ENCODE measurements at regions not wholly inside any gene's neighbourhood (a gene's known extent, or its start where the extent isn't known, plus 50 kb on each side); places are given as distances from the start of the nearest gene placed in this dataset.
"Not testable (repeated sequence)": the region's sequence is repeated elsewhere in the genome, so short reads cannot be mapped to it uniquely, and the experiment has no call there.

- Histone ChIP-seq H3K4me1 (ENCODE audit: control insufficient read depth, insufficient read depth, low read length) (no peaks in the 10 kb centered on the region), H3K27ac (ENCODE audit: low read depth, low read length) (no peak overlapping the region), H3K9ac (ENCODE audit: low read length) (no peak overlapping the region), H3K36me3 (ENCODE audit: control insufficient read depth, insufficient read depth, low read length) (no peaks in the 10 kb centered on the region), H3K9me3 (ENCODE audit: control insufficient read depth, insufficient read depth, low read depth, low read length) (no peaks in the 10 kb centered on the region), H3K27me3 (ENCODE audit: control insufficient read depth, insufficient read depth, low read length) (no peaks in the 10 kb centered on the region), H3K4me3 (ENCODE audit: low read depth, low read length) (no peak overlapping the region)
These were observed 129.5 kb downstream of the TSEN15 start for GRCh38 chr1:184181044-184181443.

- no peaks in the 10 kb centered on the region for H3K36me3 ChIP-seq (ENCODE audit: control insufficient read depth, insufficient read depth, low read length)
- no peak overlapping the region for H3K4me3 ChIP-seq (ENCODE audit: low read depth, low read length)
- H3K27me3 ChIP-seq (ENCODE audit: control insufficient read depth, insufficient read depth, low read length), result no peaks in the 10 kb centered on the region
- H3K27ac ChIP-seq (ENCODE audit: low read depth, low read length), result no peak overlapping the region
- H3K4me1 ChIP-seq (ENCODE audit: control insufficient read depth, insufficient read depth, low read length), result no peaks in the 10 kb centered on the region
- no peak overlapping the region for H3K9ac ChIP-seq (ENCODE audit: low read length)
- H3K9me3 ChIP-seq (ENCODE audit: control insufficient read depth, insufficient read depth, low read depth, low read length), result no peaks in the 10 kb centered on the region
These were observed 132.4 kb downstream of the TSEN15 start for GRCh38 chr1:184183919-184184318.

- H3K27ac ChIP-seq (ENCODE audit: low read depth, low read length); H3K4me3 ChIP-seq (ENCODE audit: low read depth, low read length); H3K9me3 ChIP-seq (ENCODE audit: control insufficient read depth, insufficient read depth, low read depth, low read length); H3K27me3 ChIP-seq (ENCODE audit: control insufficient read depth, insufficient read depth, low read length); H3K36me3 ChIP-seq (ENCODE audit: control insufficient read depth, insufficient read depth, low read length); H3K4me1 ChIP-seq (ENCODE audit: control insufficient read depth, insufficient read depth, low read length); H3K9ac ChIP-seq (ENCODE audit: low read length): not testable (repeated sequence)
These were observed 133.1 kb downstream of the TSEN15 start for GRCh38 chr1:184184614-184185013.

- Histone ChIP-seq H3K9me3 (ENCODE audit: control insufficient read depth, insufficient read depth, low read depth, low read length) (no peaks in the 10 kb centered on the region), H3K27me3 (ENCODE audit: control insufficient read depth, insufficient read depth, low read length) (no peaks in the 10 kb centered on the region)
These were observed 133.8 kb downstream of the TSEN15 start for GRCh38 chr1:184185347-184185746.

GRCh38 chr1:184186167-184186566, 134.6 kb downstream of the TSEN15 start:
- H3K4me1 ChIP-seq (ENCODE audit: control insufficient read depth, insufficient read depth, low read length), result no peaks in the 10 kb centered on the region
- H3K4me3 ChIP-seq (ENCODE audit: low read depth, low read length), result no peak overlapping the region
- no peaks in the 10 kb centered on the region for H3K9me3 ChIP-seq (ENCODE audit: control insufficient read depth, insufficient read depth, low read depth, low read length)
- no peaks in the 10 kb centered on the region for H3K36me3 ChIP-seq (ENCODE audit: control insufficient read depth, insufficient read depth, low read length)
- no peaks in the 10 kb centered on the region for H3K27me3 ChIP-seq (ENCODE audit: control insufficient read depth, insufficient read depth, low read length)
- H3K9ac ChIP-seq (ENCODE audit: low read length), result no peak overlapping the region
- H3K27ac ChIP-seq (ENCODE audit: low read depth, low read length), result no peak overlapping the region

More at GRCh38 chr1:184185347-184185746, 133.8 kb downstream of the TSEN15 start:
- no peak overlapping the region for H3K4me3 ChIP-seq (ENCODE audit: low read depth, low read length)
- no peaks in the 10 kb centered on the region for H3K36me3 ChIP-seq (ENCODE audit: control insufficient read depth, insufficient read depth, low read length)
- H3K27ac ChIP-seq (ENCODE audit: low read depth, low read length), result no peak overlapping the region
- H3K4me1 ChIP-seq (ENCODE audit: control insufficient read depth, insufficient read depth, low read length), result no peaks in the 10 kb centered on the region
- no peak overlapping the region for H3K9ac ChIP-seq (ENCODE audit: low read length)

GRCh38 chr1:184187097-184187496, 135.6 kb downstream of the TSEN15 start:
- H3K36me3 ChIP-seq (ENCODE audit: control insufficient read depth, insufficient read depth, low read length), result no peaks in the 10 kb centered on the region
- no peak overlapping the region for H3K27ac ChIP-seq (ENCODE audit: low read depth, low read length)
- H3K9me3 ChIP-seq (ENCODE audit: control insufficient read depth, insufficient read depth, low read depth, low read length), result no peaks in the 10 kb centered on the region
- H3K4me1 ChIP-seq (ENCODE audit: control insufficient read depth, insufficient read depth, low read length), result no peaks in the 10 kb centered on the region
- H3K27me3 ChIP-seq (ENCODE audit: control insufficient read depth, insufficient read depth, low read length), result no peaks in the 10 kb centered on the region
- no peak overlapping the region for H3K9ac ChIP-seq (ENCODE audit: low read length)
- H3K4me3 ChIP-seq (ENCODE audit: low read depth, low read length), result no peak overlapping the region

- no peak overlapping the region for H3K4me3 ChIP-seq (ENCODE audit: low read depth, low read length)
- H3K9me3 ChIP-seq (ENCODE audit: control insufficient read depth, insufficient read depth, low read depth, low read length), result no peaks in the 10 kb centered on the region
- H3K9ac ChIP-seq (ENCODE audit: low read length), result no peak overlapping the region
- H3K4me1 ChIP-seq (ENCODE audit: control insufficient read depth, insufficient read depth, low read length), result no peaks in the 10 kb centered on the region
- H3K27me3 ChIP-seq (ENCODE audit: control insufficient read depth, insufficient read depth, low read length), result no peaks in the 10 kb centered on the region
- no peak overlapping the region for H3K27ac ChIP-seq (ENCODE audit: low read depth, low read length)
- no peaks in the 10 kb centered on the region for H3K36me3 ChIP-seq (ENCODE audit: control insufficient read depth, insufficient read depth, low read length)
These were observed 136.5 kb downstream of the TSEN15 start for GRCh38 chr1:184188037-184188436.

GRCh38 chr1:184189361-184189760, 137.8 kb downstream of the TSEN15 start:
- no peaks in the 10 kb centered on the region for H3K27me3 ChIP-seq (ENCODE audit: control insufficient read depth, insufficient read depth, low read length)
- H3K9me3 ChIP-seq (ENCODE audit: control insufficient read depth, insufficient read depth, low read depth, low read length), result no peaks in the 10 kb centered on the region
- no peaks in the 10 kb centered on the region for H3K4me1 ChIP-seq (ENCODE audit: control insufficient read depth, insufficient read depth, low read length)
- no peak overlapping the region for H3K9ac ChIP-seq (ENCODE audit: low read length)
- no peak overlapping the region for H3K4me3 ChIP-seq (ENCODE audit: low read depth, low read length)
- no peak overlapping the region for H3K27ac ChIP-seq (ENCODE audit: low read depth, low read length)
- no peaks in the 10 kb centered on the region for H3K36me3 ChIP-seq (ENCODE audit: control insufficient read depth, insufficient read depth, low read length)

GRCh38 chr1:184190616-184191015, 139.1 kb downstream of the TSEN15 start:
- H3K4me1 ChIP-seq (ENCODE audit: control insufficient read depth, insufficient read depth, low read length), result no peaks in the 10 kb centered on the region
- H3K27me3 ChIP-seq (ENCODE audit: control insufficient read depth, insufficient read depth, low read length), result no peaks in the 10 kb centered on the region
- no peak overlapping the region for H3K4me3 ChIP-seq (ENCODE audit: low read depth, low read length)
- H3K36me3 ChIP-seq (ENCODE audit: control insufficient read depth, insufficient read depth, low read length), result no peaks in the 10 kb centered on the region
- H3K9ac ChIP-seq (ENCODE audit: low read length), result no peak overlapping the region
- H3K9me3 ChIP-seq (ENCODE audit: control insufficient read depth, insufficient read depth, low read depth, low read length), result no peaks in the 10 kb centered on the region
- H3K27ac ChIP-seq (ENCODE audit: low read depth, low read length), result no peak overlapping the region

- no peaks in the 10 kb centered on the region for H3K4me1 ChIP-seq (ENCODE audit: control insufficient read depth, insufficient read depth, low read length)
These were observed 139.7 kb downstream of the TSEN15 start for GRCh38 chr1:184191181-184191621.

GRCh38 chr1:184192796-184193195, 141.3 kb downstream of the TSEN15 start:
- Histone ChIP-seq H3K9me3 (ENCODE audit: control insufficient read depth, insufficient read depth, low read depth, low read length) (no peaks in the 10 kb centered on the region), H3K27me3 (ENCODE audit: control insufficient read depth, insufficient read depth, low read length) (no peaks in the 10 kb centered on the region), H3K4me3 (ENCODE audit: low read depth, low read length) (no peak overlapping the region), H3K9ac (ENCODE audit: low read length) (no peak overlapping the region), H3K27ac (ENCODE audit: low read depth, low read length) (no peak overlapping the region), H3K36me3 (ENCODE audit: control insufficient read depth, insufficient read depth, low read length) (no peaks in the 10 kb centered on the region), H3K4me1 (ENCODE audit: control insufficient read depth, insufficient read depth, low read length) (no peaks in the 10 kb centered on the region)

More at GRCh38 chr1:184191181-184191621, 139.7 kb downstream of the TSEN15 start:
- H3K27ac ChIP-seq (ENCODE audit: low read depth, low read length), result no peak overlapping the region
- no peak overlapping the region for H3K9ac ChIP-seq (ENCODE audit: low read length)
- H3K27me3 ChIP-seq (ENCODE audit: control insufficient read depth, insufficient read depth, low read length), result no peaks in the 10 kb centered on the region
- H3K9me3 ChIP-seq (ENCODE audit: control insufficient read depth, insufficient read depth, low read depth, low read length), result no peaks in the 10 kb centered on the region
- H3K4me3 ChIP-seq (ENCODE audit: low read depth, low read length), result no peak overlapping the region
- no peaks in the 10 kb centered on the region for H3K36me3 ChIP-seq (ENCODE audit: control insufficient read depth, insufficient read depth, low read length)

GRCh38 chr1:184193451-184193850, 141.9 kb downstream of the TSEN15 start:
- Histone ChIP-seq H3K36me3 (ENCODE audit: control insufficient read depth, insufficient read depth, low read length) (no peaks in the 10 kb centered on the region), H3K27ac (ENCODE audit: low read depth, low read length) (no peak overlapping the region), H3K9ac (ENCODE audit: low read length) (no peak overlapping the region), H3K4me1 (ENCODE audit: control insufficient read depth, insufficient read depth, low read length) (no peaks in the 10 kb centered on the region), H3K4me3 (ENCODE audit: low read depth, low read length) (no peak overlapping the region), H3K9me3 (ENCODE audit: control insufficient read depth, insufficient read depth, low read depth, low read length) (no peaks in the 10 kb centered on the region), H3K27me3 (ENCODE audit: control insufficient read depth, insufficient read depth, low read length) (no peaks in the 10 kb centered on the region)

All from HUES6 (cell line).